ENCODE measurements at regions not wholly inside any gene's neighbourhood (a gene's known extent, or its start where the extent isn't known, plus 50 kb on each side); places are given as distances from the start of the nearest gene placed in this dataset.

DNA sequence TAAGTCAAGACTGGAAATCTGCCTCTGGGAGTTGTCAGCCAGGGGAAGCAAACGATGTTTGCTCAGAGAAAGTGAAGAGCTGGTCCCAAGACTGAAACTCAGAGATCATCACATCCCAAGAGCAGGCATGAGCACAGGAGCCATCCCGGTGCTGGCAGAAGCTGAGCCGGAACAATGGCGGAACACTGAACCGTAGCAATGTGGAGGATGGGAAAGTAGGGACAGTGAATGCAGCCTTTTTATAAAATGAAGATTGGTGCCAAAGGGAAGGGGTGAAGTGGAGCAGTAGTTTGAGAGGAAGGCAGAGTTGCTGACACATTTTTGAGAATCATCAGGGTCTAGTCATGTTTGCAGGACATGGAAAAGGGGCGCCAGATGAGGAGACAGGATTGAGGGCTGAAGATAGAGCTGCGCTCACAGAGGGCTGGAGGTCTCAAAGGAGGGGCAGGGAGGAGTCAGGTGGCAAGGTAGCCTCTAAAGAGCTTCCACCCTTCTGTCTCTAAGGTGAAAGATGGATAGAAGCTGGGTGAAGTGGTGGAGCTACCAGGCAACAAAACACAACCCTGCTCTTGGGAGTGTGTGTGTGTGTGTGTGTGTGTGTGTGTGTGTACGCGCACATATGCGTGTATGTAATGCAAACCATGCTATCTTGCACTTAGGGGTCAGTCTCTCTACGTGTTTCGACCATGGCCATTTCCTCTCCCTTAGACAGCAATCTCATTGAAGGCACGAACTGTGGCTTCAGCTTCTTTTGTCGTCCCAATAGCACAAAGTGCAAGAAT lies 94.3 kb upstream of the IRF2BP2 start:
- in situ Hi-C loops (cut with HindIII; ENCODE audit: extremely low pct_ligation_motif_present, low pct_unique_long_range_greater_than_20kb): no loop called here
- peaks cover 25% of the 10 kb centered on the region for H3K4me1 ChIP-seq (ENCODE audit: insufficient read depth, low read length)
- no peak for TF ChIP-seq SP4 (CRISPR knock-in tag; IDR thresholded peaks at IDR 0.05)
- TF ChIP-seq, protein P1, sequence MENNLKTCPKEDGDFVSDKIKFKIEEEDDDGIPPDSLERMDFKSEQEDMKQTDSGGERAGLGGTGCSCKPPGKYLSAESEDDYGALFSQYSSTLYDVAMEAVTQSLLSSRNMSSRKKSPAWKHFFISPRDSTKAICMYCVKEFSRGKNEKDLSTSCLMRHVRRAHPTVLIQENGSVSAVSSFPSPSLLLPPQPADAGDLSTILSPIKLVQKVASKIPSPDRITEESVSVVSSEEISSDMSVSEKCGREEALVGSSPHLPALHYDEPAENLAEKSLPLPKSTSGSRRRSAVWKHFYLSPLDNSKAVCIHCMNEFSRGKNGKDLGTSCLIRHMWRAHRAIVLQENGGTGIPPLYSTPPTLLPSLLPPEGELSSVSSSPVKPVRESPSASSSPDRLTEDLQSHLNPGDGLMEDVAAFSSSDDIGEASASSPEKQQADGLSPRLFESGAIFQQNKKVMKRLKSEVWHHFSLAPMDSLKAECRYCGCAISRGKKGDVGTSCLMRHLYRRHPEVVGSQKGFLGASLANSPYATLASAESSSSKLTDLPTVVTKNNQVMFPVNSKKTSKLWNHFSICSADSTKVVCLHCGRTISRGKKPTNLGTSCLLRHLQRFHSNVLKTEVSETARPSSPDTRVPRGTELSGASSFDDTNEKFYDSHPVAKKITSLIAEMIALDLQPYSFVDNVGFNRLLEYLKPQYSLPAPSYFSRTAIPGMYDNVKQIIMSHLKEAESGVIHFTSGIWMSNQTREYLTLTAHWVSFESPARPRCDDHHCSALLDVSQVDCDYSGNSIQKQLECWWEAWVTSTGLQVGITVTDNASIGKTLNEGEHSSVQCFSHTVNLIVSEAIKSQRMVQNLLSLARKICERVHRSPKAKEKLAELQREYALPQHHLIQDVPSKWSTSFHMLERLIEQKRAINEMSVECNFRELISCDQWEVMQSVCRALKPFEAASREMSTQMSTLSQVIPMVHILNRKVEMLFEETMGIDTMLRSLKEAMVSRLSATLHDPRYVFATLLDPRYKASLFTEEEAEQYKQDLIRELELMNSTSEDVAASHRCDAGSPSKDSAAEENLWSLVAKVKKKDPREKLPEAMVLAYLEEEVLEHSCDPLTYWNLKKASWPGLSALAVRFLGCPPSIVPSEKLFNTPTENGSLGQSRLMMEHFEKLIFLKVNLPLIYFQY (CRISPR knock-in tag; IDR thresholded peaks at IDR 0.05; ENCODE audit: borderline replicate concordance): no peak
- ChIA-PET POLR2A (interaction anchor here (0.8 to 4.7 kb wide), 7 partner anchors 9 to 93 kb away, joined by 3 to 34 read pairs (median 3); no protein-coding TSS in a partner anchor), CTCF (ENCODE audit: low intra/inter-chr PET ratio, low total read pairs) (no interaction called here)
- H4K20me1 ChIP-seq (ENCODE audit: insufficient read depth, low read length): no peaks in the 10 kb centered on the region
- intact Hi-C loops (cut with micrococcal nuclease; ENCODE audit: unreplicated experiment): no loop called here
- no peak overlapping the region for H3K9ac ChIP-seq (ENCODE audit: insufficient read depth, low read depth, low read length)
- H3K27ac ChIP-seq (ENCODE audit: extremely low read length, insufficient read depth, low read length): no peak overlapping the region
- H3K4me3 ChIP-seq (replicated peaks in 1 of 3; ENCODE audit: insufficient read depth in 1 of 3, low read depth in 2 of 3, low read length in 3 of 3): no peak overlapping the region
- no peaks in the 10 kb centered on the region for H3K27me3 ChIP-seq (ENCODE audit: control insufficient read depth in 1 of 2, insufficient read depth in 2 of 2, low read length in 2 of 2)
- no peaks in the 10 kb centered on the region for H3K79me2 ChIP-seq (ENCODE audit: insufficient read depth, low read length)
- no TSS peak for BruUV-seq (replicated peaks)
- H3K9me3 ChIP-seq (ENCODE audit: low read length): no peaks in the 10 kb centered on the region
- no peaks in the 10 kb centered on the region for H3K36me3 ChIP-seq (replicated peaks in 1 of 2; ENCODE audit: control insufficient read depth in 1 of 2, insufficient read depth in 2 of 2, low read length in 2 of 2)
- no peak overlapping the region for H3K4me2 ChIP-seq (ENCODE audit: low read depth, low read length)
- H2AFZ ChIP-seq (ENCODE audit: low read length): no peak overlapping the region
- DNase-seq (ENCODE audit: low spot score) (no peak), FAIRE-seq (no peak), ATAC-seq (no peak)
- WGBS (ENCODE audit: low lambda C conversion rate): 93% methylated on average over 14 of the region's 14 CpGs
